IMR-90 (cell line): ENCODE measurements at regions not wholly inside any gene's neighbourhood (a gene's known extent, or its start where the extent isn't known, plus 50 kb on each side); places are given as distances from the start of the nearest gene placed in this dataset.

ENCODE experiments used
- ATAC-seq: fragments of 200-7000 bp; cut with Tn5 transposase; 2 replicates; pipeline ENCODE4 v1.9.1; 2020; ENCODE audit warnings: low read depth, mild to moderate bottlenecking, moderate library complexity
- BruUV-seq: library from RNA; stranded (reverse); fragments of 400-500 nt; replicated peaks from 2 replicates; lab custom pipeline; 2021; lab: Mats Ljungman, UMichigan
- CTCF ChIA-PET: fragments of 300-600 bp; formaldehyde crosslinking; extraction: SDS; loops from one replicate; lab custom pipeline; 2021; ENCODE audit warnings: antibody characterized with exemption; lab: Yijun Ruan, JAX
- POLR2A ChIA-PET: fragments of 300-600 bp; sonication (Branson Sonifier 250); formaldehyde crosslinking; loops from one replicate; lab custom pipeline; 2022; ENCODE audit warnings: antibody characterized with exemption; ENCODE audit not compliant: unreplicated experiment; lab: Charles Lee
- DNase-seq: peaks from one replicate; pipeline ENCODE4 v3.0.0; 2013
- H2AFZ ChIP-seq: replicated peaks from 2 replicates; pipeline ENCODE3; 2013; ENCODE audit warnings: low read length, mild to moderate bottlenecking; ENCODE audit not compliant: poor library complexity
- H2AK5ac ChIP-seq: 2 replicates; pipeline ENCODE4 v1.6.1; 2013; ENCODE audit warnings: low read depth, low read length, inconsistent platforms
- H2AK9ac ChIP-seq: replicated peaks from 2 replicates; pipeline ENCODE3; 2013; ENCODE audit warnings: mild to moderate bottlenecking, low read depth, low read length, moderate library complexity; ENCODE audit not compliant: poor library complexity
- H2BK120ac ChIP-seq: 2 replicates; pipeline ENCODE4 v1.6.1; 2013; ENCODE audit warnings: low read depth, low read length, inconsistent platforms
- H2BK15ac ChIP-seq: 3 replicates; pipeline ENCODE4 v1.6.1; 2013; ENCODE audit warnings: low read depth, low read length, inconsistent platforms
- H2BK20ac ChIP-seq: 2 replicates; pipeline ENCODE4 v1.6.1; 2013; ENCODE audit warnings: low read depth, mild to moderate bottlenecking, inconsistent platforms, low read length, moderate library complexity
- H2BK5ac ChIP-seq: 2 replicates; pipeline ENCODE4 v1.6.1; 2013; ENCODE audit warnings: mild to moderate bottlenecking, low read depth, low read length, inconsistent platforms; ENCODE audit not compliant: poor library complexity, severe bottlenecking
- H3K14ac ChIP-seq: replicated peaks from 2 replicates; pipeline ENCODE4 v1.6.1; 2013; ENCODE audit warnings: low read depth, low read length, inconsistent platforms
- H3K18ac ChIP-seq: 2 replicates; pipeline ENCODE4 v1.6.1; 2013; ENCODE audit warnings: low read depth, low read length, control low read depth
- H3K23ac ChIP-seq: 2 replicates; pipeline ENCODE4 v1.6.1; 2013; ENCODE audit warnings: low read depth, low read length, inconsistent platforms
- H3K27ac ChIP-seq: 2 replicates; pipeline ENCODE4 v1.5.1; 2013; ENCODE audit warnings: mild to moderate bottlenecking, control low read depth, low read length; ENCODE audit not compliant: insufficient read depth
- H3K27me3 ChIP-seq: 2 replicates; pipeline ENCODE4 v1.6.1; 2013; ENCODE audit warnings: low read length; ENCODE audit not compliant: control insufficient read depth, insufficient read depth
- H3K36me3 ChIP-seq: 2 replicates; pipeline ENCODE4 v1.6.1; 2013; ENCODE audit warnings: low read length, mixed read lengths; ENCODE audit not compliant: control insufficient read depth, insufficient read depth
- H3K4ac ChIP-seq: 2 replicates; pipeline ENCODE4 v1.6.1; 2013; ENCODE audit warnings: low read depth, low read length, inconsistent platforms
- H3K4me1 ChIP-seq: 2 replicates; pipeline ENCODE4 v1.6.1; 2013; ENCODE audit warnings: low read length, mixed read lengths; ENCODE audit not compliant: control insufficient read depth, insufficient read depth
- H3K4me2 ChIP-seq: 2 replicates; pipeline ENCODE4 v1.6.1; 2013; ENCODE audit warnings: low read depth, mild to moderate bottlenecking, control low read depth, low read length, moderate library complexity
- H3K4me3 ChIP-seq: 2 replicates; pipeline ENCODE4 v1.5.1; 2013; ENCODE audit warnings: low read depth, mild to moderate bottlenecking, control low read depth, low read length, moderate library complexity; ENCODE audit not compliant: insufficient read depth
- H3K56ac ChIP-seq: 2 replicates; pipeline ENCODE4 v1.6.1; 2013; ENCODE audit warnings: low read length, inconsistent platforms; ENCODE audit not compliant: insufficient read depth; ENCODE audit errors: extremely low read depth
- H3K79me1 ChIP-seq, 2 experiments: 2 replicates each; pipeline ENCODE4 v1.6.1; 2013; ENCODE audit warnings: low read length in 2 of 2, inconsistent platforms in 1 of 2, low read depth in 1 of 2
- H3K9ac ChIP-seq: 2 replicates; pipeline ENCODE4 v1.6.1; 2013; ENCODE audit warnings: low read depth, low read length, control low read depth
- H3K9me1 ChIP-seq: 2 replicates; pipeline ENCODE4 v1.6.1; 2013; ENCODE audit warnings: low read length, inconsistent platforms; ENCODE audit not compliant: insufficient read depth
- H3K9me3 ChIP-seq: 2 replicates; pipeline ENCODE4 v1.6.1; 2013; ENCODE audit warnings: low read length; ENCODE audit not compliant: control insufficient read depth, insufficient read depth
- H4K20me1 ChIP-seq: 2 replicates; pipeline ENCODE4 v1.6.1; 2013; ENCODE audit warnings: low read length, inconsistent platforms; ENCODE audit not compliant: insufficient read depth
- H4K5ac ChIP-seq: 2 replicates; pipeline ENCODE4 v1.6.1; 2013; ENCODE audit warnings: mild to moderate bottlenecking, low read depth, low read length, control low read depth
- H4K8ac ChIP-seq, 2 experiments: 2 replicates each; pipeline ENCODE4 v1.6.1; 2013; ENCODE audit warnings: low read depth in 2 of 2, low read length in 2 of 2, control low read depth in 1 of 2, inconsistent platforms in 1 of 2
- H4K91ac ChIP-seq: 2 replicates; pipeline ENCODE4 v1.6.1; 2013; ENCODE audit warnings: low read depth, low read length, inconsistent platforms; ENCODE audit not compliant: insufficient read depth
- BHLHE40 ChIP-seq: fragments of 150-350 bp; IDR thresholded peaks from 2 replicates; pipeline ENCODE4 v1.6.1; 2016; ENCODE audit warnings: mild to moderate bottlenecking, low read depth, low read length
- CEBPB ChIP-seq: IDR thresholded peaks from 2 replicates; pipeline ENCODE4 v1.6.1; 2012; ENCODE audit warnings: low read depth, low read length, improper control_type of control experiment
- CHD1 ChIP-seq: IDR thresholded peaks from 2 replicates; pipeline ENCODE4 v1.6.1; 2012; ENCODE audit warnings: low read depth, low read length, improper control_type of control experiment
- CTCF ChIP-seq: conservative IDR thresholded peaks from 2 replicates; pipeline ENCODE4 v1.5.1; 2012; ENCODE audit warnings: mild to moderate bottlenecking, low read depth, low read length, improper control_type of control experiment
- MAFK ChIP-seq: IDR thresholded peaks from 2 replicates; pipeline ENCODE4 v1.6.1; 2012; ENCODE audit warnings: low read depth, low read length, improper control_type of control experiment
- MAZ ChIP-seq: IDR thresholded peaks from 2 replicates; pipeline ENCODE4 v1.6.1; 2012; ENCODE audit warnings: low read depth, mild to moderate bottlenecking, low read length, improper control_type of control experiment, moderate library complexity, borderline replicate concordance
- NFE2L2 ChIP-seq: fragments of 150-350 bp; IDR thresholded peaks from 2 replicates; pipeline ENCODE4 v1.6.1; 2016; ENCODE audit warnings: low read depth, mild to moderate bottlenecking, low read length
- POLR2A ChIP-seq: IDR thresholded peaks from 2 replicates; pipeline ENCODE4 v1.6.1; 2012; ENCODE audit warnings: mild to moderate bottlenecking, low read depth, low read length
- RAD21 ChIP-seq: IDR thresholded peaks from 2 replicates; pipeline ENCODE4 v1.6.1; 2012; ENCODE audit warnings: low read length, improper control_type of control experiment
- RCOR1 ChIP-seq: IDR thresholded peaks from 2 replicates; pipeline ENCODE4 v1.6.1; 2012; ENCODE audit warnings: mild to moderate bottlenecking, low read length, improper control_type of control experiment; ENCODE audit not compliant: insufficient replicate concordance
- RFX5 ChIP-seq: IDR thresholded peaks from 2 replicates; pipeline ENCODE4 v1.8.0; 2012; ENCODE audit warnings: low read depth, mild to moderate bottlenecking, low read length, moderate library complexity
- whole genome bisulfite sequencing, 2 experiments: methylation state at CpG; one replicate each; pipeline versions ENCODE4 v1.1.5 to v1.1.7; 2013; ENCODE audit warnings: missing lambda C conversion rate in 2 of 2; ENCODE audit not compliant: insufficient read length in 1 of 2; ENCODE audit errors: extremely low coverage in 2 of 2; 5-methylcytosine and 5-hydroxymethylcytosine counted together
- dilution Hi-C: fragments of 300-500 bp; cut with HindIII; formaldehyde crosslinking; loops from one replicate; pipeline ENCODE4 v1.14.3; 2018; ENCODE audit warnings: low sequenced_read_pairs; ENCODE audit not compliant: unreplicated experiment
- in situ Hi-C: fragments of 300-500 bp; cut with MboI; formaldehyde crosslinking; loops from 3 replicates; pipeline ENCODE4 v1.14.3; 2019; ENCODE audit warnings: low sequenced_read_pairs, inconsistent platforms, mixed read lengths
- intact Hi-C: fragments of 100-400 bp; cut with micrococcal nuclease; formaldehyde crosslinking; loops from 2 replicates; pipeline ENCODE4 v1.10.0; 2022

- Histone ChIP-seq H3K27me3 (peaks cover 53% of the 10 kb centered on the region), H3K4me1 (no peaks in the 10 kb centered on the region; the same call in 1 of the 2 replicates), H3K18ac (no peak overlapping the region), H2BK5ac (no peak overlapping the region), H3K9me3 (no peaks in the 10 kb centered on the region), H3K27ac (no peak overlapping the region), H2AFZ (no peak overlapping the region), H2BK20ac (no peak overlapping the region), H4K5ac (no peak overlapping the region), H3K14ac (no peak overlapping the region), H3K4ac (no peak overlapping the region), H2BK15ac (no peak overlapping the region), H4K20me1 (no peaks in the 10 kb centered on the region), H3K79me1 (no peaks in the 10 kb centered on the region), H2BK120ac (no peak overlapping the region), H2AK5ac (no peak overlapping the region), H4K8ac (no peak overlapping the region), H4K91ac (no peak overlapping the region), H3K56ac (no peak overlapping the region), H3K4me2 (no peak overlapping the region), H3K9ac (no peak overlapping the region), H3K36me3 (no peaks in the 10 kb centered on the region), H2AK9ac (no peak overlapping the region), H3K9me1 (peaks cover 5% of the 10 kb centered on the region; the same call in 1 of the 2 replicates), H3K4me3 (no peak overlapping the region), H3K23ac (no peak overlapping the region)
- ChIA-PET CTCF (no interaction called here), POLR2A (no interaction called here)
- BruUV-seq, result no TSS peak
- DNase-seq, result no peak
- no peak for ATAC-seq
- dilution Hi-C loops, result no loop called here
- in situ Hi-C loops, result no loop called here
- intact Hi-C loops, result no loop called here
- no CpG with 5 or more reads among the region's 2 CpGs for WGBS, 2 experiments
- TF ChIP-seq BHLHE40 (no peak), CTCF (no peak), RCOR1 (no peak), RAD21 (no peak), MAFK (no peak), NFE2L2 (no peak), POLR2A (no peak), RFX5 (no peak), CEBPB (no peak), CHD1 (no peak), MAZ (no peak)
These were observed 171.3 kb downstream of the CDC5L start for GRCh38 chr6:44558832-44559251.
